OCI-LY7 (cell line): ENCODE measurements at regions not wholly inside any gene's neighbourhood (a gene's known extent, or its start where the extent isn't known, plus 50 kb on each side); places are given as distances from the start of the nearest gene placed in this dataset.

ENCODE experiments used
- EZH2phosphoT487 ChIP-seq: fragments of 200-600 bp; sonication (generic); IDR thresholded peaks from 2 replicates; pipeline ENCODE4 v1.6.1; 2018; ENCODE audit warnings: low read depth, borderline replicate concordance, mild to moderate bottlenecking, mixed run types, antibody characterized with exemption, low read length, moderate library complexity, mixed read lengths
- TF ChIP-seq, protein P1 (sequence below): fragments of 200-600 bp; sonication (generic); conservative IDR thresholded peaks from 2 replicates; pipeline ENCODE4 v1.5.1; 2014; ENCODE audit warnings: mild to moderate bottlenecking, antibody characterized with exemption, low read length, moderate library complexity, mixed read lengths

GRCh38 chr3:14338242-14338641 is 64.2 kb upstream of the SLC6A6 start:
- TF ChIP-seq, protein P1, sequence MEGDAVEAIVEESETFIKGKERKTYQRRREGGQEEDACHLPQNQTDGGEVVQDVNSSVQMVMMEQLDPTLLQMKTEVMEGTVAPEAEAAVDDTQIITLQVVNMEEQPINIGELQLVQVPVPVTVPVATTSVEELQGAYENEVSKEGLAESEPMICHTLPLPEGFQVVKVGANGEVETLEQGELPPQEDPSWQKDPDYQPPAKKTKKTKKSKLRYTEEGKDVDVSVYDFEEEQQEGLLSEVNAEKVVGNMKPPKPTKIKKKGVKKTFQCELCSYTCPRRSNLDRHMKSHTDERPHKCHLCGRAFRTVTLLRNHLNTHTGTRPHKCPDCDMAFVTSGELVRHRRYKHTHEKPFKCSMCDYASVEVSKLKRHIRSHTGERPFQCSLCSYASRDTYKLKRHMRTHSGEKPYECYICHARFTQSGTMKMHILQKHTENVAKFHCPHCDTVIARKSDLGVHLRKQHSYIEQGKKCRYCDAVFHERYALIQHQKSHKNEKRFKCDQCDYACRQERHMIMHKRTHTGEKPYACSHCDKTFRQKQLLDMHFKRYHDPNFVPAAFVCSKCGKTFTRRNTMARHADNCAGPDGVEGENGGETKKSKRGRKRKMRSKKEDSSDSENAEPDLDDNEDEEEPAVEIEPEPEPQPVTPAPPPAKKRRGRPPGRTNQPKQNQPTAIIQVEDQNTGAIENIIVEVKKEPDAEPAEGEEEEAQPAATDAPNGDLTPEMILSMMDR: no peak
- TF ChIP-seq EZH2phosphoT487: no peak
